ENCODE measurements at regions not wholly inside any gene's neighbourhood (a gene's known extent, or its start where the extent isn't known, plus 50 kb on each side); places are given as distances from the start of the nearest gene placed in this dataset.
"Not testable (repeated sequence)": the region's sequence is repeated elsewhere in the genome, so short reads cannot be mapped to it uniquely, and the experiment has no call there.

DNA sequence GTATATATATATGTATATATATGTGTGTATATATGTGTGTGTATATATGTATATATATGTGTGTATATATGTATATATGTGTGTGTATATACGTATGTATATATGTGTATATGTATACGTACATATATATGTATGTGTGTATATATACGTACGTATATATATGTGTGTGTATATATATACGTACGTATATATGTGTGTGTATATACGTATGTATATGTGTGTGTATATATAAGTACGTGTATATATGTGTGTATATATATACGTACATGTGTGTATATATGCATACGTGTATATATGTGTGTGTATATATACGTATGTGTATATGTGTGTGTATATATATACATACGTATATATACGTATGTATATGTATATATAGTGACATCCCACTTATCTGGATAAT lies 154.4 kb downstream of the CDRT15L2 start:
- Histone ChIP-seq H3K27ac (no peak overlapping the region), H3K36me3 (no peaks in the 10 kb centered on the region), H3K27me3 (peaks cover 0 to 4% (median 0%) of the 10 kb centered on the region in 3 donors), H3K9me3 (no peaks in the 10 kb centered on the region), H3K4me3 (no peak overlapping the region), H3K4me1 (no peaks in the 10 kb centered on the region)
- TF ChIP-seq POLR2AphosphoS5 (IDR thresholded peaks at IDR 0.05), result no peak
- no peak for TF ChIP-seq POLR2A (IDR thresholded peaks at IDR 0.05)
- TF ChIP-seq EP300 (IDR thresholded peaks at IDR 0.05), result no peak
- TF ChIP-seq CTCF (IDR thresholded peaks at IDR 0.05), result no peak
- 90% methylated on average over 13 of the region's 13 CpGs for WGBS, 2 donors
- DNase-seq, result no peak
- intact Hi-C loops (cut with DNase I), result no loop called here

DNA sequence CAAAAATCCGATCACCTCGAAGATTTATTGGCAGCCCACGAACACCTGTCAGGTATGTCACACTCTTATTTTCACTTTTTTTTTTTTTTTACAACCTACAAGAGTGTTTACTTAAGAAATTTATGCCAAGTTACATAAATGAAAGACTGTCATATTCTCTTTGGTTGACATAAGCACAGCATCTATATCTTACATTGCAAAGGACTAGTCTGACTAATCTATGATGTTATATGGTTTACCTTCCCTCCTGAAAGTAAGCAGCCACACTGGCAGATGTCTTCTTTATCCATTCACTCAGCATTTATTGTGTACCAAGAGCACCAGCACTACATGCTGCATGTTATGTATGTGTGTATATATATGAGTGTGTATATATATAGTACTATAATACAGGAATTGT lies 156.3 kb downstream of the CDRT15L2 start:
- peaks cover 0 to 4% (median 0%) of the 10 kb centered on the region in 3 donors for H3K27me3 ChIP-seq
- H3K4me1 ChIP-seq, result no peaks in the 10 kb centered on the region
- no peaks in the 10 kb centered on the region for H3K36me3 ChIP-seq
- intact Hi-C loops (cut with DNase I), result no loop called here
- no peak for TF ChIP-seq CTCF (IDR thresholded peaks at IDR 0.05)
- no peak for TF ChIP-seq POLR2A (IDR thresholded peaks at IDR 0.05)
- no peak for TF ChIP-seq EP300 (IDR thresholded peaks at IDR 0.05)
- TF ChIP-seq POLR2AphosphoS5 (IDR thresholded peaks at IDR 0.05), result no peak
- H3K27ac ChIP-seq, result no peak overlapping the region
- 21 to 72% methylated on average over 3 of the region's 3 CpGs for WGBS, 2 donors
- H3K9me3 ChIP-seq, result no peaks in the 10 kb centered on the region
- H3K4me3 ChIP-seq, result no peak overlapping the region
- DNase-seq, result no peak

DNA sequence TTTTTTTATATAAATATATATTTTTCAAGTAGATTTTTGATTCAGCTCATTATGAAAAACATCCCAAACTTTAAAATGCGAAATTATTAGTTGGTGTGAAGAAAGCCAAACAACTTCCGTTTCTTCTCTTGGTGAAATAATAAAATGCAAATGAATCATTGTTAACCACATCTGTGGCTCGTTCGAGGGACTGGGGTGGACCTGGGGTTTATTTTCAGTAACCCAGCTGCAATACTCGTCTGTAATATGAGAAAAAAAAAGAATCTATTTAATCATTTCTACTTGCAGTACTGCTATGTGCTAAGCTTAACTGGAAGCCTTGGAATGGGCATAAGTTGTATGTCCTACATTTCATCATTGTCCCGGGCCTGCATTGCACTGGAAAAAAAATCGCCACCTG lies 158.1 kb downstream of the CDRT15L2 start:
- WGBS, 2 donors, result 76 to 84% methylated on average over 7 of the region's 7 CpGs

GRCh38 chr17:20771104-20771503 lies 191.6 kb downstream of the CDRT15L2 start:
- no peaks in the 10 kb centered on the region for H3K36me3 ChIP-seq
- H3K4me1 ChIP-seq, result no peaks in the 10 kb centered on the region
- H3K27ac ChIP-seq, result no peak overlapping the region
- DNase-seq, result no peak
- no peak overlapping the region for H3K4me3 ChIP-seq
- H3K9me3 ChIP-seq, result no peaks in the 10 kb centered on the region
- no peaks in the 10 kb centered on the region for H3K27me3 ChIP-seq
- intact Hi-C loops (cut with DNase I), result no loop called here
- 90 to 93% methylated on average over 8 of the region's 8 CpGs for whole genome bisulfite sequencing, 2 donors
- TF ChIP-seq POLR2A (IDR thresholded peaks at IDR 0.05), result no peak
- no peak for TF ChIP-seq POLR2AphosphoS5 (IDR thresholded peaks at IDR 0.05)
- no peak for TF ChIP-seq CTCF (IDR thresholded peaks at IDR 0.05)
- TF ChIP-seq EP300 (IDR thresholded peaks at IDR 0.05), result no peak

More for the DNA sequence above, 158.1 kb downstream of the CDRT15L2 start:
- intact Hi-C loops (cut with DNase I); H3K4me1 ChIP-seq; H3K27ac ChIP-seq; H3K9me3 ChIP-seq; DNase-seq; H3K4me3 ChIP-seq; H3K36me3 ChIP-seq; H3K27me3 ChIP-seq: not testable (repeated sequence)

DNA sequence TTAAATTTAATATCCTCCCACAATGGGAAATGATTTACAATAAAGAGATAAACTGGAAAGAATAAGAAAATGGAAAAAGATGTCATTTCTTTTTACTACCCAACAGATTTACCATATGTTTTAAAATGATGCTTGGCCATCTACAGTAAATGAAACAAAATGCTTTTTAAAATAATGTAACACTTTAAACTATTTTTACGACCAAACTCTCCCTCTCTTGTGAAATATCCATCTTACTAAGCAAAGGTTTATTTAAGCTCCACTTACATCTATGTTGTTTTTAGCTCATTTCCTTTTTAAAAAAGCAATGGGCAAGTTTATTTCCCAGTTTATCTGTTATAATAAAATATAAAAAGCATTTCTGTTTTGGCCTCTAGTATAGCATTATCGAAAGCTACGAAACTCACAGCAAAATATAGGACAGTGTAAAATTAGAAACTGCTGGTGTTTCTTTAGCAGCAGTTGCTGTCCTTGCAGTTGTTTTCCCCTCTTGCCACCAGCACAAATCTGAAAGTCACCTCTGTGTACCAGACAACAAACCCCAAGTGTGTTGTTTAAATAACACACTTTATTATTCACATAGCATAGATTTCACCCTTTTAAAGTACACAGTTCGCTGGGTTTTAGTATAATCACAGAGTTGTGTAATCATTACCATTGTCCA lies 195.1 kb downstream of the CDRT15L2 start:
- 63 to 76% methylated on average over 4 of the region's 4 CpGs for whole genome bisulfite sequencing, 2 donors
- Histone ChIP-seq H3K4me1 (no peaks in the 10 kb centered on the region), H3K27ac (no peak overlapping the region), H3K27me3 (no peaks in the 10 kb centered on the region), H3K9me3 (no peaks in the 10 kb centered on the region), H3K4me3 (no peak overlapping the region), H3K36me3 (no peaks in the 10 kb centered on the region)
- DNase-seq, result no peak
- TF ChIP-seq CTCF (IDR thresholded peaks at IDR 0.05), result no peak
- no peak for TF ChIP-seq POLR2AphosphoS5 (IDR thresholded peaks at IDR 0.05)
- no peak for TF ChIP-seq EP300 (IDR thresholded peaks at IDR 0.05)
- TF ChIP-seq POLR2A (IDR thresholded peaks at IDR 0.05), result no peak
- intact Hi-C loops (cut with DNase I), result no loop called here
